ENCODE measurements at regions not wholly inside any gene's neighbourhood (a gene's known extent, or its start where the extent isn't known, plus 50 kb on each side); places are given as distances from the start of the nearest gene placed in this dataset.

- H3K27me3 ChIP-seq, result peaks cover 0 to 10% (median 0%) of the 10 kb centered on the region in 9 donors
- H3K27ac ChIP-seq, result no peak overlapping the region
- H3K4me3 ChIP-seq, result no peak overlapping the region
- no peaks in the 10 kb centered on the region for H3K9me3 ChIP-seq
- no peaks in the 10 kb centered on the region for H3K36me3 ChIP-seq
- DNase-seq (no peak), ATAC-seq (no peak)
- TF ChIP-seq CTCF (IDR thresholded peaks at IDR 0.05) (no peak), POLR2A (IDR thresholded peaks at IDR 0.05) (no peak)
- peaks cover 0 to 2% (median 0%) of the 10 kb centered on the region in 12 donors for H3K4me1 ChIP-seq
- intact Hi-C loops (cut with DNase I), result no loop called here
- WGBS, 4 donors, result 28 to 44% (median 41%) methylated on average over 3 of the region's 3 CpGs
Measured at GRCh38 chr5:113800686-113801085, 287.2 kb downstream of the YTHDC2 start.

- WGBS, 4 donors, result 74 to 86% (median 79%) methylated on average over 4 of the region's 4 CpGs
- no peaks in the 10 kb centered on the region for H3K9me3 ChIP-seq
- no peak for TF ChIP-seq CTCF (IDR thresholded peaks at IDR 0.05)
- TF ChIP-seq POLR2A (IDR thresholded peaks at IDR 0.05), result no peak
Measured at GRCh38 chr5:113804264-113804663, 290.8 kb downstream of the YTHDC2 start.

GRCh38 chr5:113804943-113805342 lies 291.4 kb downstream of the YTHDC2 start:
- intact Hi-C loops (cut with DNase I), result no loop called here
- Histone ChIP-seq H3K27ac (no peak overlapping the region), H3K9me3 (no peaks in the 10 kb centered on the region), H3K27me3 (no peaks in the 10 kb centered on the region), H3K36me3 (no peaks in the 10 kb centered on the region), H3K4me1 (peaks cover 0 to 12% (median 1%) of the 10 kb centered on the region in 12 donors), H3K4me3 (no peak overlapping the region)
- 84 to 91% (median 86%) methylated on average over 6 of the region's 6 CpGs for WGBS, 4 donors
- no peak for TF ChIP-seq POLR2A (IDR thresholded peaks at IDR 0.05)
- TF ChIP-seq CTCF (IDR thresholded peaks at IDR 0.05), result no peak
- ATAC-seq (no peak), DNase-seq (no peak)

More at GRCh38 chr5:113804264-113804663, 290.8 kb downstream of the YTHDC2 start:
- Histone ChIP-seq H3K4me1 (peaks cover 0 to 12% (median 1%) of the 10 kb centered on the region in 12 donors), H3K27me3 (no peaks in the 10 kb centered on the region), H3K36me3 (no peaks in the 10 kb centered on the region), H3K27ac (no peak overlapping the region), H3K4me3 (no peak overlapping the region)
- DNase-seq, result no peak
- intact Hi-C loops (cut with DNase I), result no loop called here
- ATAC-seq, result no peak

- ATAC-seq, result peak in 1 of 4 donors; percentile 45
Measured at GRCh38 chr5:113806250-113806649, 292.8 kb downstream of the YTHDC2 start.

More at GRCh38 chr5:113806250-113806649, 292.8 kb downstream of the YTHDC2 start:
- no peak for DNase-seq
- 25 to 32% (median 28%) methylated on average over 3 of the region's 3 CpGs for WGBS, 4 donors
- intact Hi-C loops (cut with DNase I), result no loop called here
- H3K27me3 ChIP-seq, result no peaks in the 10 kb centered on the region
- no peaks in the 10 kb centered on the region for H3K36me3 ChIP-seq
- no peaks in the 10 kb centered on the region for H3K9me3 ChIP-seq
- TF ChIP-seq POLR2A (IDR thresholded peaks at IDR 0.05) (no peak), CTCF (IDR thresholded peaks at IDR 0.05) (peak in 9 of 12 donors; percentile 10 to 52 (median 29))
- no peak overlapping the region for H3K27ac ChIP-seq
- H3K4me3 ChIP-seq, result peak overlapping the region in 3 of 12 donors; percentile 3 to 11 (median 6)
- peaks cover 0 to 12% (median 1%) of the 10 kb centered on the region in 12 donors for H3K4me1 ChIP-seq
